ENCODE measurements at regions not wholly inside any gene's neighbourhood (a gene's known extent, or its start where the extent isn't known, plus 50 kb on each side); places are given as distances from the start of the nearest gene placed in this dataset.

DNA sequence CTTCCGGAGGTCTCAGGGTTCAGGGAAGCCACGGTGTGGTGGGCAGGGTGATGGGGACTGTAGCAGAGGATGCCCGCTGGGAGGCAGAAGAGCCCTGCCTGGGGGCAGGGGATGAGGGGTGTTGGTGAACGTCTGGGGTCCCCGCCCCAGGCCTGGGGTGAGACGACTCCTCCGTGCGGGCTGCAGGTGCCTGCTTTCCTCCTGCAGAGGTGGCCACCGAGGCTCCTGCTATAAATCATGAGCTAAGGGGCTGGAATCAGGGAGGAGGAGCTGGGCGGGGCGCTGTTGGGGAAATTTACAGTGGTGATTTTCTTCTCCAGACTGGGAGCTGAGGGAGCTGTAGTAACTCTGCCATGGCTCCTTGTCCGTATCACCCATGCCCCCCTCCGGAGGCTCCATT, 167.0 kb downstream of the MRM1 start:
- no peak for ATAC-seq
- TF ChIP-seq ISL1 (CRISPR knock-in tag; IDR thresholded peaks at IDR 0.05) (no peak), PPARA (CRISPR knock-in tag; IDR thresholded peaks at IDR 0.05; ENCODE audit: borderline replicate concordance) (no peak), ZNF565 (CRISPR knock-in tag; conservative IDR thresholded peaks at IDR 0.05; ENCODE audit: low read depth) (no peak), RARB (CRISPR knock-in tag; IDR thresholded peaks at IDR 0.05) (no peak), GLIS3 (CRISPR knock-in tag; IDR thresholded peaks at IDR 0.05) (no peak), ZNF8 (CRISPR knock-in tag; IDR thresholded peaks at IDR 0.05) (no peak), ESRRG (CRISPR knock-in tag; IDR thresholded peaks at IDR 0.05) (no peak), POU6F1 (CRISPR knock-in tag; IDR thresholded peaks at IDR 0.05; ENCODE audit: borderline replicate concordance, low read depth) (no peak), ZFP3 (CRISPR knock-in tag; IDR thresholded peaks at IDR 0.05) (no peak), ARNTL (CRISPR knock-in tag; IDR thresholded peaks at IDR 0.05; ENCODE audit: borderline replicate concordance, low read depth) (no peak)

DNA sequence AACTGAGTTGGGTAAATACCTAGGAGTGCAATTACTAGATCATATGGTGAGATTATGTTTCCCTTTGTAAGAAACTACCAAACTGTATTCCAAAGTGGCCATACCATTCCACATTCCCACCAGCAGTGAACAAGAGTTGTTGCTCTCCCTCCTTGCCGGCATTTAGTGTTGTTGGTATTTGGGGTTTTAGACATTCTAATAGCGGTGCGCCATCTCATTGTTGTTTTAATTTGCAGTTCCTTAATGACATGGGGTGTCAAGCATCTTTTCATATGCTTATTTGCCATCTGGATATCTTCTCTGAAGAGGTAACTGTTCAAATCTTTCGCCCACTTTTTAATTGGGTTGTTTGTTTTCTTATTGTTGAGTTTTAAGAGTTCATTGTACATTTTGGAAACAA, 164.2 kb upstream of the LHX1 start:
- TF ChIP-seq OSR1 (CRISPR knock-in tag; IDR thresholded peaks at IDR 0.05), result no peak
- no peak for TF ChIP-seq ESRRG (CRISPR knock-in tag; IDR thresholded peaks at IDR 0.05)
- TF ChIP-seq GLIS3 (CRISPR knock-in tag; IDR thresholded peaks at IDR 0.05), result no peak
- TF ChIP-seq SNAI2 (CRISPR knock-in tag; IDR thresholded peaks at IDR 0.05), result no peak
- TF ChIP-seq POU6F1 (CRISPR knock-in tag; IDR thresholded peaks at IDR 0.05; ENCODE audit: borderline replicate concordance, low read depth), result no peak
- TF ChIP-seq TOX (CRISPR knock-in tag; IDR thresholded peaks at IDR 0.05; ENCODE audit: borderline replicate concordance), result no peak
- TF ChIP-seq ARNTL (CRISPR knock-in tag; IDR thresholded peaks at IDR 0.05; ENCODE audit: borderline replicate concordance, low read depth), result no peak
- TF ChIP-seq ZFP30 (CRISPR knock-in tag; IDR thresholded peaks at IDR 0.05), result no peak
- TF ChIP-seq RARB (CRISPR knock-in tag; IDR thresholded peaks at IDR 0.05), result no peak
- TF ChIP-seq, protein P1, sequence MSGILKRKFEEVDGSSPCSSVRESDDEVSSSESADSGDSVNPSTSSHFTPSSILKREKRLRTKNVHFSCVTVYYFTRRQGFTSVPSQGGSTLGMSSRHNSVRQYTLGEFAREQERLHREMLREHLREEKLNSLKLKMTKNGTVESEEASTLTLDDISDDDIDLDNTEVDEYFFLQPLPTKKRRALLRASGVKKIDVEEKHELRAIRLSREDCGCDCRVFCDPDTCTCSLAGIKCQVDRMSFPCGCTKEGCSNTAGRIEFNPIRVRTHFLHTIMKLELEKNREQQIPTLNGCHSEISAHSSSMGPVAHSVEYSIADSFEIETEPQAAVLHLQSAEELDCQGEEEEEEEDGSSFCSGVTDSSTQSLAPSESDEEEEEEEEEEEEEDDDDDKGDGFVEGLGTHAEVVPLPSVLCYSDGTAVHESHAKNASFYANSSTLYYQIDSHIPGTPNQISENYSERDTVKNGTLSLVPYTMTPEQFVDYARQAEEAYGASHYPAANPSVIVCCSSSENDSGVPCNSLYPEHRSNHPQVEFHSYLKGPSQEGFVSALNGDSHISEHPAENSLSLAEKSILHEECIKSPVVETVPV (CRISPR knock-in tag; IDR thresholded peaks at IDR 0.05), result no peak
- TF ChIP-seq BACH2 (CRISPR knock-in tag; IDR thresholded peaks at IDR 0.05; ENCODE audit: borderline replicate concordance), result no peak
- TF ChIP-seq ZNF8 (CRISPR knock-in tag; IDR thresholded peaks at IDR 0.05), result no peak
- no peak for TF ChIP-seq TSHZ2 (CRISPR knock-in tag; IDR thresholded peaks at IDR 0.05)
- no peak for TF ChIP-seq ISL1 (CRISPR knock-in tag; IDR thresholded peaks at IDR 0.05)
- TF ChIP-seq ZFP3 (CRISPR knock-in tag; IDR thresholded peaks at IDR 0.05), result no peak
- TF ChIP-seq ZNF70 (CRISPR knock-in tag; IDR thresholded peaks at IDR 0.05), result no peak
- TF ChIP-seq TCF4 (CRISPR knock-in tag; IDR thresholded peaks at IDR 0.05; ENCODE audit: borderline replicate concordance), result no peak
- TF ChIP-seq PATZ1 (CRISPR knock-in tag; IDR thresholded peaks at IDR 0.05; ENCODE audit: borderline replicate concordance), result no peak
- no peak for TF ChIP-seq ZNF565 (CRISPR knock-in tag; conservative IDR thresholded peaks at IDR 0.05; ENCODE audit: low read depth)
- ATAC-seq, result no peak

- ATAC-seq, result no peak
- TF ChIP-seq, protein P1 (CRISPR knock-in tag; IDR thresholded peaks at IDR 0.05), result no peak
- no peak for TF ChIP-seq ZNF565 (CRISPR knock-in tag; conservative IDR thresholded peaks at IDR 0.05; ENCODE audit: low read depth)
- no peak for TF ChIP-seq BACH2 (CRISPR knock-in tag; IDR thresholded peaks at IDR 0.05; ENCODE audit: borderline replicate concordance)
- TF ChIP-seq PATZ1 (CRISPR knock-in tag; IDR thresholded peaks at IDR 0.05; ENCODE audit: borderline replicate concordance), result no peak
- no peak for TF ChIP-seq CSDC2 (CRISPR knock-in tag; IDR thresholded peaks at IDR 0.05)
- TF ChIP-seq ZNF70 (CRISPR knock-in tag; IDR thresholded peaks at IDR 0.05), result no peak
- no peak for TF ChIP-seq OSR1 (CRISPR knock-in tag; IDR thresholded peaks at IDR 0.05)
- no peak for TF ChIP-seq ARNTL (CRISPR knock-in tag; IDR thresholded peaks at IDR 0.05; ENCODE audit: borderline replicate concordance, low read depth)
- TF ChIP-seq ESRRG (CRISPR knock-in tag; IDR thresholded peaks at IDR 0.05), result no peak
- no peak for TF ChIP-seq GLIS3 (CRISPR knock-in tag; IDR thresholded peaks at IDR 0.05)
- no peak for TF ChIP-seq TCF4 (CRISPR knock-in tag; IDR thresholded peaks at IDR 0.05; ENCODE audit: borderline replicate concordance)
- no peak for TF ChIP-seq PPARA (CRISPR knock-in tag; IDR thresholded peaks at IDR 0.05; ENCODE audit: borderline replicate concordance)
- TF ChIP-seq ZNF8 (CRISPR knock-in tag; IDR thresholded peaks at IDR 0.05), result no peak
- no peak for TF ChIP-seq ZC3H10 (CRISPR knock-in tag; IDR thresholded peaks at IDR 0.05)
- no peak for TF ChIP-seq ZFP3 (CRISPR knock-in tag; IDR thresholded peaks at IDR 0.05)
These were observed 160.2 kb upstream of the LHX1 start for GRCh38 chr17:36777118-36777517.
